ENCODE measurements at regions not wholly inside any gene's neighbourhood (a gene's known extent, or its start where the extent isn't known, plus 50 kb on each side); places are given as distances from the start of the nearest gene placed in this dataset.
A peak's percentile ranks its signal among the peaks of the same experiment; 100 is the strongest.

DNA sequence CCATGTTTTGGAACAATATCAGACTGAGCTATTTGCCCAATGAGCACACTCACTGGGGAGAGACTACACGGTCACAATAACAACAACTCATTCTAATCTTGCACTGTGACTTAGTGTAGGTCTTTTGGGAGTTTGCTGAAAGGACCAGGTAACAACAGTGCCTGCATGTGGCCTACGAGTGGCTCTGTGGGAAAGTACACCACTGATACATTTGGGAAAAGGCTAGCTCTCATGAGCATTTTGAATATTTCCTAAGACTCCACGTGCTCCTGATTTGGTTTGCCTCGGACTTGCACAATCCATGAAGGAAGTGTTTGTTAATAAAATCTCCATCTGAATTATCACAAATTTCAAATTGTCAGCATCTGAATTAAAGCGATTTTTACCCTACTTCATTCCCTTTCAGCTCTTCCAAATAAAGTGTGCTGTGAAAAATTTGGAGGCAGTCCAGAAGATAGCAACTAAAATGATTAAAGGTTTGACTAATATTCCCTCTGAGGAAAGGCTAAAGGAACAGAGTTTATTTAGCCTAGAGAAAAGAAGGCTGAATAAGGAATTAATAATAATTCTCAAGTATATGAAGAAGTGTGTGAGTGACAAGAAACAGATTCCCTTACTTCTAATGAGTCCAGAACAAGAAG is 406.4 kb downstream of the PPARGC1A start:
- H3K4me1 ChIP-seq = no peaks in the 10 kb centered on the region
- intact Hi-C loops (cut with DNase I) = no loop called here
- H3K36me3 ChIP-seq = no peaks in the 10 kb centered on the region
- WGBS (ENCODE audit: insufficient coverage, low coverage, low lambda C conversion rate, missing lambda C conversion rate) = 49% methylated on average over 5 of the region's 5 CpGs
- no peak overlapping the region for H3K4me3 ChIP-seq
- DNase-seq (no peak), ATAC-seq (no peak)
- H3K9me3 ChIP-seq = no peaks in the 10 kb centered on the region
- H3K27ac ChIP-seq = no peak overlapping the region
- no peaks in the 10 kb centered on the region for H3K27me3 ChIP-seq
- TF ChIP-seq, protein P1, sequence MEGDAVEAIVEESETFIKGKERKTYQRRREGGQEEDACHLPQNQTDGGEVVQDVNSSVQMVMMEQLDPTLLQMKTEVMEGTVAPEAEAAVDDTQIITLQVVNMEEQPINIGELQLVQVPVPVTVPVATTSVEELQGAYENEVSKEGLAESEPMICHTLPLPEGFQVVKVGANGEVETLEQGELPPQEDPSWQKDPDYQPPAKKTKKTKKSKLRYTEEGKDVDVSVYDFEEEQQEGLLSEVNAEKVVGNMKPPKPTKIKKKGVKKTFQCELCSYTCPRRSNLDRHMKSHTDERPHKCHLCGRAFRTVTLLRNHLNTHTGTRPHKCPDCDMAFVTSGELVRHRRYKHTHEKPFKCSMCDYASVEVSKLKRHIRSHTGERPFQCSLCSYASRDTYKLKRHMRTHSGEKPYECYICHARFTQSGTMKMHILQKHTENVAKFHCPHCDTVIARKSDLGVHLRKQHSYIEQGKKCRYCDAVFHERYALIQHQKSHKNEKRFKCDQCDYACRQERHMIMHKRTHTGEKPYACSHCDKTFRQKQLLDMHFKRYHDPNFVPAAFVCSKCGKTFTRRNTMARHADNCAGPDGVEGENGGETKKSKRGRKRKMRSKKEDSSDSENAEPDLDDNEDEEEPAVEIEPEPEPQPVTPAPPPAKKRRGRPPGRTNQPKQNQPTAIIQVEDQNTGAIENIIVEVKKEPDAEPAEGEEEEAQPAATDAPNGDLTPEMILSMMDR (IDR thresholded peaks at IDR 0.05) = no peak
- TF ChIP-seq POLR2A (IDR thresholded peaks at IDR 0.05) = no peak

DNA sequence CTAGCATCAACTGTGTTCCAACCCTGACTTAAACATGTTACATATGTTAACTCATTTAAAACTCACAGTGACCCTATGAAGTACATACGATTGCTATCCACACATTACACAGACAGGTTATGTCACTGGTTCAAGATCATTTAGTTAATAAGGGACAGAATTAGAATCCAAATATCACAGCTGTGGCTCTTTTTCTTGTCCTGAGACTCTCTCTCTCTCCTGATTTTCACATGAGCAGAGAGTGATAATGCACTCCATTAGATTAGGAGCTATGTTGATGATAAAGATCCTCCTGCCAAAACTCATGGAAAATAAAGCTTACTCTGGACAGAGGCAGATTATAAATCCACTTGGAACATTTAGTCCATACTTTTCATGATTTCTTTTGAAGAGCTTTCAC is 408.3 kb downstream of the PPARGC1A start:
- Histone ChIP-seq H3K9me3 (no peaks in the 10 kb centered on the region), H3K4me3 (no peak overlapping the region), H3K36me3 (no peaks in the 10 kb centered on the region), H3K27ac (no peak overlapping the region), H3K4me1 (no peaks in the 10 kb centered on the region), H3K27me3 (no peaks in the 10 kb centered on the region)
- TF ChIP-seq POLR2A (IDR thresholded peaks at IDR 0.05) = no peak
- TF ChIP-seq, protein P1 (IDR thresholded peaks at IDR 0.05) = no peak
- DNase-seq (no peak), ATAC-seq (no peak)
- WGBS (ENCODE audit: insufficient coverage, low coverage, low lambda C conversion rate, missing lambda C conversion rate) = 77% methylated on average over 1 of the region's 1 CpG
- intact Hi-C loops (cut with DNase I) = no loop called here

DNA sequence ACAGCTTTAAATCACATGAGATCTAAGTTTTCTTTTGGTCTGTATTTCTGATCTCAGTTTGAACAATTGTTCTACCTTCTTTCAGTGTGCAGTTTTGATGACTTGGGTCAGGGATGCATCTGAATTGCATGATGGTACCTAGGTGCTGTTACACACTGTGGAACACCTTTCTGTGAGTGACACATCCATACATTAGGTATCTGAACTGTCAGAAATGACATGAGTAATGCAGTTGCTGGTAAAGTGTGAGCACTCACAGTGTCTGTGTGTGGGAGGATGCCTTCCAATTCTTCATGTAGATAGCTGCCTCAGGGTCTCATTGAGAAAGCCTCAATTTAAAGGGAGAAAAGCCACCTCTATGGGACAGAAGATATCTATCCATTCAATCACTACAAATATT is 411.9 kb downstream of the PPARGC1A start:
- ATAC-seq = no peak
- Histone ChIP-seq H3K9me3 (no peaks in the 10 kb centered on the region), H3K4me3 (no peak overlapping the region), H3K4me1 (no peaks in the 10 kb centered on the region), H3K36me3 (no peaks in the 10 kb centered on the region), H3K27ac (no peak overlapping the region), H3K27me3 (no peaks in the 10 kb centered on the region)
- intact Hi-C loops (cut with DNase I) = no loop called here
- TF ChIP-seq POLR2A (IDR thresholded peaks at IDR 0.05) = no peak
- TF ChIP-seq, protein P1 (IDR thresholded peaks at IDR 0.05) = no peak
- DNase-seq = no peak

DNA sequence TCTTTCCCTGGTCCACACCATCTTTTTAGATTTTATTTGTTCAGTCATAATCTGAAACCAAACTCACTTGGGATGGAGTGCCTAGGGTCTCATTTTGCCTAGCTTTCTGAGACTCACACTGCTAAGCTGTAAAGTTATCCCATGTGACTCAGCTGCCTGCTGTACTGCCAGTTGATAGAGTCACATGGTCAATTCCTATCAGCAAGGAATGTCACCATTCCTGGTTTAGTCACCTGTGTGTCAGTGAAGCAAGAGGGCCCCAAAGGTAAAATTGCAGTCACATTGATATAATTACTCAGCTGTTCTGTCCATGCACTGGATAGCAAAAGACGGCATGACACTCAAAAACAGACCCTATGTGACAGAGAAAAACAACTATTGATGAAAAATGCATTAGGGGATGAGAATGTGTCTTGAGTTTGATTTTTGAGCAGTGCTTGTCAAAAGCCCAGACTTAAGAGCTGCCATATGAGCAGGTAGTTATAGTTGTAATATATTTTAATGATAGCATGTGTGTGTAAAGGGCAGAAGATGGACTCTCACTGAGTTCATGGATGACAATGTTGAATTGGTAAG is 413.2 kb downstream of the PPARGC1A start:
- Histone ChIP-seq H3K27ac (no peak overlapping the region), H3K27me3 (no peaks in the 10 kb centered on the region), H3K4me3 (no peak overlapping the region), H3K4me1 (no peaks in the 10 kb centered on the region), H3K9me3 (no peaks in the 10 kb centered on the region), H3K36me3 (no peaks in the 10 kb centered on the region)
- no peak for DNase-seq
- TF ChIP-seq, protein P1 (IDR thresholded peaks at IDR 0.05) = no peak
- TF ChIP-seq POLR2A (IDR thresholded peaks at IDR 0.05) = no peak
- 73% methylated on average over 1 of the region's 1 CpG for WGBS (ENCODE audit: insufficient coverage, low coverage, low lambda C conversion rate, missing lambda C conversion rate)
- intact Hi-C loops (cut with DNase I) = no loop called here
- peak in 1 of 4 donors; percentile 41 for ATAC-seq

DNA sequence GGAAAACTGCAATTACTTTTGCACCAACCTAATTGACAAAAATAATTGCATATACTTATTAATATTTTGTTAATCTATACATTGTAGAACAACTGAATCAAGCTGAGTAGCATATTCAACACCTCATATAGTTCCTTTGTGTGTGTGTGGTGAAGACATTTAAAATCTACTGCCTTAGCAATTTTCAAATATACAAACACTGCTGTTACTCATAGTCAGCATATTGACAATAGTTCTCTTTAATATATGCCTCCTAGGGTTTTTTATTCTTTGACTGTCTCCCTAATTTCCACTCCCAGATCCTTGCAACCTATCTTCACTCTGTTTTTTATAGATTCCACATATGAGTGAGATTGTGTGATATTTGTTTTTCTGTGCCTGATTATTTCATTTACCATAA is 426.8 kb downstream of the PPARGC1A start:
- H3K36me3 ChIP-seq = no peaks in the 10 kb centered on the region
- H3K4me3 ChIP-seq = no peak overlapping the region
- H3K4me1 ChIP-seq = no peaks in the 10 kb centered on the region
- DNase-seq = no peak
- ATAC-seq = no peak
- TF ChIP-seq POLR2A (IDR thresholded peaks at IDR 0.05) = no peak
- TF ChIP-seq, protein P1 (IDR thresholded peaks at IDR 0.05) = no peak
- intact Hi-C loops (cut with DNase I) = no loop called here
- no peak overlapping the region for H3K27ac ChIP-seq
- no peaks in the 10 kb centered on the region for H3K9me3 ChIP-seq
- no peaks in the 10 kb centered on the region for H3K27me3 ChIP-seq
